HG03565 (cell line): ENCODE measurements at regions not wholly inside any gene's neighbourhood (a gene's known extent, or its start where the extent isn't known, plus 50 kb on each side); places are given as distances from the start of the nearest gene placed in this dataset.
"Not testable (repeated sequence)": the region's sequence is repeated elsewhere in the genome, so short reads cannot be mapped to it uniquely, and the experiment has no call there.

Source experiments
- ATAC-seq: cut with Tn5 transposase; IDR thresholded peaks from one replicate; pipeline ENCODE4 v1.9.1; 2021; ENCODE audit warnings: mild to moderate bottlenecking, moderate library complexity; ENCODE audit not compliant: unreplicated experiment

GRCh38 chr2:234251326-234252271 is 201.1 kb downstream of the SPP2 start:
- ATAC-seq: no peak

GRCh38 chr2:234250926-234251325 is 200.4 kb downstream of the SPP2 start:
- no peak for ATAC-seq

- no peak for ATAC-seq
These were observed 199.4 kb downstream of the SPP2 start for GRCh38 chr2:234249873-234250272.

GRCh38 chr2:234249034-234249735 is 198.7 kb downstream of the SPP2 start:
- no peak for ATAC-seq

- not testable (repeated sequence) for ATAC-seq
These were observed 197.8 kb downstream of the SPP2 start for GRCh38 chr2:234248213-234248710.

GRCh38 chr2:234247453-234248180 is 197.1 kb downstream of the SPP2 start:
- no peak for ATAC-seq

- no peak for ATAC-seq
These were observed 195.4 kb downstream of the SPP2 start for GRCh38 chr2:234245945-234246344.

- ATAC-seq: no peak
These were observed 193.5 kb downstream of the SPP2 start for GRCh38 chr2:234243871-234244565.

GRCh38 chr2:234242459-234242836 is 191.9 kb downstream of the SPP2 start:
- no peak for ATAC-seq

GRCh38 chr2:234241656-234242458 is 191.4 kb downstream of the SPP2 start:
- no peak for ATAC-seq

GRCh38 chr2:234240917-234241316 is 190.4 kb downstream of the SPP2 start:
- ATAC-seq: no peak

GRCh38 chr2:234235191-234235590 is 184.7 kb downstream of the SPP2 start:
- no peak for ATAC-seq

GRCh38 chr2:234231460-234231859 is 181.0 kb downstream of the SPP2 start:
- ATAC-seq: no peak

- ATAC-seq: no peak
These were observed 168.5 kb downstream of the SPP2 start for GRCh38 chr2:234219046-234219310.

GRCh38 chr2:234218266-234219045 is 168.0 kb downstream of the SPP2 start:
- ATAC-seq: no peak

- ATAC-seq: no peak
These were observed 162.0 kb downstream of the SPP2 start for GRCh38 chr2:234212534-234212933.

GRCh38 chr2:234211797-234212196 is 161.3 kb downstream of the SPP2 start:
- ATAC-seq: no peak

- no peak for ATAC-seq
These were observed 156.2 kb downstream of the SPP2 start for GRCh38 chr2:234206738-234207137.

- ATAC-seq: no peak
These were observed 154.0 kb downstream of the SPP2 start for GRCh38 chr2:234204480-234204879.
